ENCODE measurements at regions not wholly inside any gene's neighbourhood (a gene's known extent, or its start where the extent isn't known, plus 50 kb on each side); places are given as distances from the start of the nearest gene placed in this dataset.

DNA sequence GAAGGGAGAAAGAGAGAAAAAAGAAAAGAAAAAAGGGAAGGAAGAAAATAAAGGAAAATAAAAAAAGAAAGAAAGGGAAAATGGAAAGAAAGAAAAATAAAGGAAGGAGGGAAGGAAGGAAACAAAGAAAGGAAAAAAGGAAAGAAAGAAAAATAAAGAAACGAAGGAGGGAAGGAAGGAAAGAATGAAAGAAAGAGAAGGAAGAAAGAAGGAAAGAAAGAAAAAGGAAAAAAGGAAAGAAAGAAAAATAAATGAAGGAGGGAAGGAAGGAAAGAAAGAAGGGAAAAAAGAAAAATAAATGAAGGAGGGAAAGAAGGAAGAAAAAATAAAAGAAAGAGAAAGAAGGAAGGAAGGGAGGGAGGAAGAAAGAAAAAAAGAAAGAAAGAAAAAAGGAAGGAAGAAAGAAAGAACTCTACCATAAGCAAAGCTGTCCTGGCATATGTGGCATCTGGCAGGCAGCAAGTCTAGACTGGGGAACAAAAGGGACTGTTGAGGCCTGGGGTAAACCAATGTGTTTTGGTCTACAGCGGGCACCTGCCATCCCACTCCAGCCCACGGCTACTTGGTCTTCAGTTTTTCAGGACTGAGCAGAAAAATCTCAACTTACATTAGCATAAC lies 86.9 kb downstream of the TFAP2C start:
- no peak for TF ChIP-seq EZH2 (IDR thresholded peaks at IDR 0.05; ENCODE audit: borderline replicate concordance, low read length)
- no peak for TF ChIP-seq CTCF (IDR thresholded peaks at IDR 0.05; ENCODE audit: low read length)
